ENCODE measurements at regions not wholly inside any gene's neighbourhood (a gene's known extent, or its start where the extent isn't known, plus 50 kb on each side); places are given as distances from the start of the nearest gene placed in this dataset.

- no peaks in the 10 kb centered on the region for H4K20me1 ChIP-seq (replicated peaks; ENCODE audit: control insufficient read depth, extremely low read depth, insufficient read depth, low read length)
- no TSS peak for BruUV-seq (replicated peaks)
- H3K9me1 ChIP-seq (replicated peaks; ENCODE audit: control insufficient read depth, extremely low read depth, insufficient read depth, low read length), result no peaks in the 10 kb centered on the region
- H3K9me3 ChIP-seq (replicated peaks; ENCODE audit: control insufficient read depth, insufficient read depth, low read length), result no peaks in the 10 kb centered on the region
- ChIA-PET POLR2A (no interaction called here), CTCF (interaction anchor here (3.9 kb wide), 1 partner anchor 710 kb away, joined by 190 read pairs; no protein-coding TSS in a partner anchor)
- H3K9ac ChIP-seq (replicated peaks; ENCODE audit: extremely low read depth, insufficient read depth, low read length), result no peak overlapping the region
- dilution Hi-C loops (cut with MboI; ENCODE audit: extremely low pct_ligation_motif_present, low sequenced_read_pairs) (no loop called here), intact Hi-C loops (cut with micrococcal nuclease) (loop anchor here (5.0 to 10.0 kb wide), 2 partner anchors 346 to 468 kb away; partner anchors contain the start of gene ATP1B1)
- no peak overlapping the region for H3K4me2 ChIP-seq (ENCODE audit: insufficient read depth, low read length)
- H3K4me3 ChIP-seq (replicated peaks in 1 of 3; ENCODE audit: insufficient read depth in 1 of 3, low read depth in 1 of 3, low read length in 3 of 3), result no peak overlapping the region
- H3K4me1 ChIP-seq (ENCODE audit: control insufficient read depth, extremely low read depth, insufficient read depth, low read length), result no peaks in the 10 kb centered on the region
- no peak overlapping the region for H2AFZ ChIP-seq (ENCODE audit: low read depth, low read length)
- H3K27me3 ChIP-seq (ENCODE audit: control insufficient read depth in 2 of 2, insufficient read depth in 2 of 2, low read length in 2 of 2), result no peaks in the 10 kb centered on the region
- no peak for DNase-seq (ENCODE audit: low read depth, low spot score)
- no peaks in the 10 kb centered on the region for H3K36me3 ChIP-seq (ENCODE audit: control insufficient read depth in 2 of 2, extremely low read depth in 1 of 2, insufficient read depth in 2 of 2, low read length in 2 of 2)
- no peak overlapping the region for H3K27ac ChIP-seq (ENCODE audit: insufficient read depth, low read depth, low read length)
- no peak for FAIRE-seq
- TF ChIP-seq MAX (IDR thresholded peaks at IDR 0.05; ENCODE audit: insufficient read depth, insufficient read length) (no peak), POLR2AphosphoS5 (IDR thresholded peaks at IDR 0.05; ENCODE audit: insufficient read depth, low read depth, low read length) (no peak), FOS (IDR thresholded peaks at IDR 0.05; ENCODE audit: borderline replicate concordance, insufficient read depth, low read length) (no peak), MYC (IDR thresholded peaks at IDR 0.05; ENCODE audit: low read depth, low read length) (no peak), POLR2A (IDR thresholded peaks at IDR 0.05; ENCODE audit: low read depth, low read length) (no peak), GATA2 (IDR thresholded peaks at IDR 0.05; ENCODE audit: insufficient read depth, insufficient read length, low read depth, low read length) (no peak), EZH2 (IDR thresholded peaks at IDR 0.05; ENCODE audit: borderline replicate concordance, low read depth, low read length, severe bottlenecking) (no peak), JUN (IDR thresholded peaks at IDR 0.05; ENCODE audit: borderline replicate concordance, insufficient read depth, insufficient read length, low read depth) (no peak)
- TF ChIP-seq, protein P1, sequence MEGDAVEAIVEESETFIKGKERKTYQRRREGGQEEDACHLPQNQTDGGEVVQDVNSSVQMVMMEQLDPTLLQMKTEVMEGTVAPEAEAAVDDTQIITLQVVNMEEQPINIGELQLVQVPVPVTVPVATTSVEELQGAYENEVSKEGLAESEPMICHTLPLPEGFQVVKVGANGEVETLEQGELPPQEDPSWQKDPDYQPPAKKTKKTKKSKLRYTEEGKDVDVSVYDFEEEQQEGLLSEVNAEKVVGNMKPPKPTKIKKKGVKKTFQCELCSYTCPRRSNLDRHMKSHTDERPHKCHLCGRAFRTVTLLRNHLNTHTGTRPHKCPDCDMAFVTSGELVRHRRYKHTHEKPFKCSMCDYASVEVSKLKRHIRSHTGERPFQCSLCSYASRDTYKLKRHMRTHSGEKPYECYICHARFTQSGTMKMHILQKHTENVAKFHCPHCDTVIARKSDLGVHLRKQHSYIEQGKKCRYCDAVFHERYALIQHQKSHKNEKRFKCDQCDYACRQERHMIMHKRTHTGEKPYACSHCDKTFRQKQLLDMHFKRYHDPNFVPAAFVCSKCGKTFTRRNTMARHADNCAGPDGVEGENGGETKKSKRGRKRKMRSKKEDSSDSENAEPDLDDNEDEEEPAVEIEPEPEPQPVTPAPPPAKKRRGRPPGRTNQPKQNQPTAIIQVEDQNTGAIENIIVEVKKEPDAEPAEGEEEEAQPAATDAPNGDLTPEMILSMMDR (IDR thresholded peaks at IDR 0.05; ENCODE audit: extremely low read depth in 1 of 2, insufficient read depth in 1 of 2, low read depth in 1 of 2, low read length in 2 of 2), result no peak
- H3K79me2 ChIP-seq (ENCODE audit: control insufficient read depth, insufficient read depth, low read length), result no peaks in the 10 kb centered on the region
These were observed 62.5 kb downstream of the XCL1 start for GRCh38 chr1:168638884-168639283.

Data from endothelial cell of umbilical vein (primary cell).